HCT116 (cell line): ENCODE measurements at regions not wholly inside any gene's neighbourhood (a gene's known extent, or its start where the extent isn't known, plus 50 kb on each side); places are given as distances from the start of the nearest gene placed in this dataset.

Source experiments
- ATAC-seq: fragments of 200-7000 bp; cut with Tn5 transposase; 2 replicates; pipeline ENCODE4 v1.9.1; 2020; ENCODE audit warnings: mild to moderate bottlenecking, moderate library complexity
- BruUV-seq: library from RNA; stranded (reverse); fragments of 400-500 nt; replicated peaks from 2 replicates; lab custom pipeline; 2021; lab: Mats Ljungman, UMichigan
- CTCF ChIA-PET: fragments of 300-600 bp; sonication (Branson Sonifier 250); formaldehyde crosslinking; loops from one replicate; lab custom pipeline; 2021; ENCODE audit warnings: antibody characterized with exemption; lab: Charles Lee
- POLR2A ChIA-PET: fragments of 300-600, 350-600 bp; sonication (Branson Sonifier 250); formaldehyde crosslinking; loops from one replicate; lab custom pipeline; 2021; ENCODE audit warnings: antibody characterized with exemption; lab: Charles Lee
- RAD21 ChIA-PET, 2 experiments: fragments of 300-600 bp; sonication (Branson Sonifier 250); formaldehyde crosslinking; loops; one replicate each; lab custom pipeline; 2023; ENCODE audit warnings: low total read pairs in 2 of 2; ENCODE audit not compliant: uncharacterized antibody in 2 of 2, unreplicated experiment in 2 of 2, low non-redundant PET in 1 of 2; lab: Charles Lee
- DNase-seq: peaks from one replicate; pipeline ENCODE4 v3.0.0-alpha.2; 2010; ENCODE audit warnings: low read depth, low spot score
- H2AFZ ChIP-seq: fragments of 200-600 bp; shearing (Covaris generic), sonication (generic); 2 replicates; pipeline ENCODE4 v1.6.1; 2017; ENCODE audit warnings: low read depth, mixed run types, mixed read lengths, antibody characterized with exemption, low read length; ENCODE audit not compliant: poor library complexity, severe bottlenecking
- H3K27ac ChIP-seq: 2 replicates; pipeline ENCODE4 v1.5.1; 2012; ENCODE audit warnings: low read depth, low read length
- H3K27me3 ChIP-seq: fragments of 200-600 bp; sonication (generic); 2 replicates; pipeline ENCODE4 v1.6.1; 2016; ENCODE audit warnings: mixed run types, low read length, mixed read lengths; ENCODE audit not compliant: insufficient read depth
- H3K36me3 ChIP-seq, 2 experiments: fragments of 200-500 bp in 1 of 2; fragments of 200-600 bp in 1 of 2; sonication (Bioruptor generic) in 1 of 2; sonication (generic) in 1 of 2; 2 replicates each; pipeline versions ENCODE4 v1.5.1 to v1.6.1; 2014 to 2016; ENCODE audit warnings: low read length in 2 of 2, inconsistent platforms in 1 of 2, mixed read lengths in 1 of 2, mixed run types in 1 of 2; ENCODE audit not compliant: insufficient read depth in 2 of 2, control insufficient read depth in 1 of 2
- H3K4me1 ChIP-seq, 2 experiments: fragments of 200-600 bp in 1 of 2; sonication (generic) in 1 of 2; 2 replicates each; pipeline versions ENCODE4 v1.5.1 to v1.6.1; 2012 to 2017; ENCODE audit warnings: low read length in 2 of 2, inconsistent platforms in 1 of 2, mild to moderate bottlenecking in 1 of 2, mixed read lengths in 1 of 2, mixed run types in 1 of 2, moderate library complexity in 1 of 2; ENCODE audit not compliant: insufficient read depth in 2 of 2, control insufficient read depth in 1 of 2
- H3K4me2 ChIP-seq: fragments of 200-600 bp; sonication (generic); 2 replicates; pipeline ENCODE4 v1.6.1; 2017; ENCODE audit warnings: mixed run types, low read length, mixed read lengths
- H3K4me3 ChIP-seq, 2 experiments: fragments of 200-600 bp in 1 of 2; sonication (generic) in 1 of 2; replicated peaks in 1 of 2; 2 replicates each; pipeline ENCODE4 v1.5.1; 2011 to 2016; ENCODE audit warnings: low read length in 2 of 2, control low read depth in 1 of 2, low read depth in 1 of 2, mild to moderate bottlenecking in 1 of 2, mixed read lengths in 1 of 2, mixed run types in 1 of 2
- H3K79me2 ChIP-seq: fragments of 200-600 bp; sonication (generic); 2 replicates; pipeline ENCODE4 v1.6.1; 2017; ENCODE audit warnings: mild to moderate bottlenecking, mixed run types, low read length, moderate library complexity, mixed read lengths; ENCODE audit not compliant: insufficient read depth
- H3K9ac ChIP-seq: fragments of 200-600 bp; sonication (generic); 2 replicates; pipeline ENCODE4 v1.6.1; 2016; ENCODE audit warnings: low read length, mixed read lengths
- H3K9me2 ChIP-seq: fragments of 200-600 bp; sonication (generic), shearing (Covaris generic); 2 replicates; pipeline ENCODE4 v1.6.1; 2017; ENCODE audit warnings: mixed run types, mild to moderate bottlenecking, moderate library complexity; ENCODE audit not compliant: insufficient read depth
- H3K9me3 ChIP-seq, 2 experiments: fragments of 200-500 bp in 1 of 2; fragments of 200-600 bp in 1 of 2; sonication (Bioruptor generic) in 1 of 2; sonication (generic) in 1 of 2; 2 replicates each; pipeline ENCODE4 v1.6.1; 2014 to 2017; ENCODE audit warnings: low read length in 2 of 2, mixed read lengths in 2 of 2, inconsistent platforms in 1 of 2, low read depth in 1 of 2, mild to moderate bottlenecking in 1 of 2, mixed run types in 1 of 2, moderate library complexity in 1 of 2; ENCODE audit not compliant: control insufficient read depth in 1 of 2, insufficient read depth in 1 of 2
- H4K20me1 ChIP-seq: fragments of 200-600 bp; sonication (generic), shearing (Covaris generic); 2 replicates; pipeline ENCODE4 v1.6.1; 2017; ENCODE audit warnings: mixed run types, mild to moderate bottlenecking, moderate library complexity; ENCODE audit not compliant: insufficient read depth
- CBX3 ChIP-seq: IDR thresholded peaks from 2 replicates; pipeline ENCODE4 v1.6.1; 2012; ENCODE audit warnings: low read depth
- EGR1 ChIP-seq: IDR thresholded peaks from 2 replicates; pipeline ENCODE4 v1.6.1; 2012; ENCODE audit warnings: low read depth
- JUND ChIP-seq: IDR thresholded peaks from 2 replicates; pipeline ENCODE4 v1.6.1; 2012
- RAD21 ChIP-seq: IDR thresholded peaks from 2 replicates; pipeline ENCODE4 v1.6.1; 2012; ENCODE audit warnings: low read depth, mild to moderate bottlenecking
- ZFX ChIP-seq: fragments of 450-650 bp; IDR thresholded peaks from 2 replicates; pipeline ENCODE4 v1.6.1; 2017
- intact Hi-C: fragments of 100-400 bp; cut with micrococcal nuclease; formaldehyde crosslinking; loops from 2 replicates; pipeline ENCODE4 v1.10.0; 2022
- TF ChIP-seq, protein P1 (sequence below): IDR thresholded peaks from 2 replicates; pipeline ENCODE4 v1.6.1; 2012

DNA sequence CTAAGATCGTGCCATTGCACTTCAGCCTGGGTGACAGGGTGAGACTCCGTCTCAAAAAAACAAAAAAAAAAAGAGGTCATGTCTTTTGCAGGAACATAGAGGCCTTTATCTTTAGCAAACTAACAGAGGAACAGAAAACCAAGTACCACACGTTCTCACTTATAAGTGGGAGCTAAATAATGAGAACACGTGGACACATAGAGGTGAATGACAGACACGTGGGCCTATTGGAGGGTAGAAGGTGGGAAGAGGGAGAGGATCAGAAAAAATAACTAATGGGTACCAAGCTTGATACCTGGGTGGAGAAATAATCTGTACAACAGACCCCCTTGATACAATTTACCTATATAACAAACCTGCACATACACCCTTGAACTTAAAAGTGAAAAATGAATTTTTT lies 401.4 kb upstream of the NAALADL2 start:
- Histone ChIP-seq H3K27me3 (no peaks in the 10 kb centered on the region), H4K20me1 (no peaks in the 10 kb centered on the region), H2AFZ (no peak overlapping the region), H3K27ac (no peak overlapping the region), H3K36me3 (no peaks in the 10 kb centered on the region), H3K9me2 (no peaks in the 10 kb centered on the region), H3K9ac (no peak overlapping the region), H3K4me3 (no peak overlapping the region), H3K79me2 (no peaks in the 10 kb centered on the region), H3K4me2 (no peak overlapping the region), H3K4me1 (no peaks in the 10 kb centered on the region), H3K9me3 (peaks cover 2 to 6% of the 10 kb centered on the region in 2 experiments; a peak in 2 of 4 replicates)
- RAD21 ChIA-PET, result no interaction called here
- intact Hi-C loops, result no loop called here
- POLR2A ChIA-PET, result no interaction called here
- no peak for TF ChIP-seq CBX3
- no peak for TF ChIP-seq RAD21
- no peak for TF ChIP-seq ZFX
- TF ChIP-seq JUND, result no peak
- no TSS peak for BruUV-seq
- ATAC-seq (no peak), DNase-seq (no peak)
- CTCF ChIA-PET, result no interaction called here

- TF ChIP-seq CBX3 (no peak), EGR1 (no peak)
- TF ChIP-seq, protein P1, sequence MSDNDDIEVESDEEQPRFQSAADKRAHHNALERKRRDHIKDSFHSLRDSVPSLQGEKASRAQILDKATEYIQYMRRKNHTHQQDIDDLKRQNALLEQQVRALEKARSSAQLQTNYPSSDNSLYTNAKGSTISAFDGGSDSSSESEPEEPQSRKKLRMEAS, result no peak
Measured at GRCh38 chr3:174460831-174461230, 398.3 kb upstream of the NAALADL2 start.

More at GRCh38 chr3:174460831-174461230, 398.3 kb upstream of the NAALADL2 start:
- Histone ChIP-seq H4K20me1 (no peaks in the 10 kb centered on the region), H3K4me2 (no peak overlapping the region), H3K9me3 (no peaks in the 10 kb centered on the region), H3K27ac (no peak overlapping the region), H3K27me3 (no peaks in the 10 kb centered on the region), H3K36me3 (no peaks in the 10 kb centered on the region), H3K79me2 (no peaks in the 10 kb centered on the region), H2AFZ (no peak overlapping the region), H3K4me3 (no peak overlapping the region), H3K9ac (no peak overlapping the region), H3K9me2 (no peaks in the 10 kb centered on the region), H3K4me1 (peaks cover 0 to under 1% of the 10 kb centered on the region in 2 experiments; a peak in 1 of 4 replicates)
- CTCF ChIA-PET, result no interaction called here
- intact Hi-C loops, result no loop called here
- RAD21 ChIA-PET, result no interaction called here
- DNase-seq (no peak), ATAC-seq (no peak)
- BruUV-seq, result no TSS peak
- POLR2A ChIA-PET, result no interaction called here
